Lung (tissue), 11 donors: ENCODE measurements at regions not wholly inside any gene's neighbourhood (a gene's known extent, or its start where the extent isn't known, plus 50 kb on each side); places are given as distances from the start of the nearest gene placed in this dataset.

Experiments used
- ATAC-seq: fragments of 200-7000 bp; cut with Tn5 transposase; one replicate; pipeline ENCODE4 v1.9.1; 2020; ENCODE audit warnings: moderate number of reproducible peaks; ENCODE audit not compliant: insufficient read depth, low FRiP score
- DNase-seq, 3 donors: peaks; one replicate each; pipeline ENCODE4 v3.0.0-alpha.2; 2013 to 2017
- H3K27ac ChIP-seq, 2 donors: one replicate each; pipeline ENCODE4 v1.5.1; 2013; ENCODE audit warnings: mild to moderate bottlenecking in 2 of 2, moderate library complexity in 2 of 2, control low read depth in 1 of 2, inconsistent platforms in 1 of 2, low read depth in 1 of 2, low read length in 1 of 2
- H3K27me3 ChIP-seq, 3 donors: one replicate each; pipeline ENCODE4 v1.5.1; 2013; ENCODE audit warnings: low read length in 2 of 3; ENCODE audit not compliant: control insufficient read depth in 3 of 3, insufficient read depth in 3 of 3
- H3K36me3 ChIP-seq, 4 donors: one replicate each; pipeline ENCODE4 v1.5.1; 2013; ENCODE audit warnings: low read length in 4 of 4, mild to moderate bottlenecking in 1 of 4, moderate library complexity in 1 of 4; ENCODE audit not compliant: control insufficient read depth in 4 of 4, insufficient read depth in 4 of 4
- H3K4me1 ChIP-seq, 5 donors: one replicate each; pipeline ENCODE4 v1.5.1; 2013; ENCODE audit warnings: low read length in 5 of 5, mild to moderate bottlenecking in 2 of 5, moderate library complexity in 1 of 5; ENCODE audit not compliant: control insufficient read depth in 5 of 5, insufficient read depth in 5 of 5
- H3K4me3 ChIP-seq: one replicate; pipeline ENCODE4 v1.5.1; 2013; ENCODE audit warnings: mild to moderate bottlenecking, control low read depth, moderate library complexity
- H3K9ac ChIP-seq, 2 donors: one replicate each; pipeline ENCODE4 v1.5.1; 2013; ENCODE audit warnings: low read length in 2 of 2, control low read depth in 1 of 2; ENCODE audit not compliant: insufficient read depth in 1 of 2
- H3K9me3 ChIP-seq, 4 donors: one replicate each; pipeline ENCODE4 v1.5.1; 2013; ENCODE audit warnings: low read length in 3 of 4, mild to moderate bottlenecking in 1 of 4, moderate library complexity in 1 of 4; ENCODE audit not compliant: control insufficient read depth in 4 of 4, insufficient read depth in 3 of 4
- CTCF ChIP-seq: IDR thresholded peaks from 2 replicates; pipeline ENCODE4 v1.5.1; 2012; ENCODE audit warnings: mild to moderate bottlenecking; ENCODE audit errors: control extremely low read depth, extremely low read depth
- WGBS, 2 donors: extraction: QIAGEN DNeasy Blood & Tissue Kit; methylation state at CpG; one replicate each; pipeline ENCODE4 v1.1.7; 2013; 5-methylcytosine and 5-hydroxymethylcytosine counted together
- donor health status: control.
- donor health status: control.
- donor health status: Bipolar disorder and iron deficiency.
- donor health status: healthy.
- donor health status: DM: yes; HTN: yes; CAD: no.

- ATAC-seq, result no peak
Measured at GRCh38 chr3:18645619-18646018, 220.5 kb upstream of the SATB1 start.

GRCh38 chr3:18643281-18643680 lies 218.1 kb upstream of the SATB1 start:
- TF ChIP-seq CTCF, result no peak
- no peaks in the 10 kb centered on the region for H3K27me3 ChIP-seq

More at GRCh38 chr3:18645619-18646018, 220.5 kb upstream of the SATB1 start:
- WGBS, 2 donors, result 70 to 81% methylated on average over 2 of the region's 2 CpGs
- no peak overlapping the region for H3K27ac ChIP-seq
- peaks cover 0 to 2% (median 0%) of the 10 kb centered on the region in 4 donors for H3K9me3 ChIP-seq
- no peak overlapping the region for H3K4me3 ChIP-seq
- no peak for TF ChIP-seq CTCF
- no peaks in the 10 kb centered on the region for H3K27me3 ChIP-seq
- DNase-seq, result no peak
- H3K9ac ChIP-seq, result no peak overlapping the region
- no peaks in the 10 kb centered on the region for H3K36me3 ChIP-seq
- H3K4me1 ChIP-seq, result peaks cover 0 to 7% (median 0%) of the 10 kb centered on the region in 5 donors

GRCh38 chr3:18641916-18642315 lies 216.8 kb upstream of the SATB1 start:
- Histone ChIP-seq H3K4me1 (no peaks in the 10 kb centered on the region), H3K36me3 (no peaks in the 10 kb centered on the region), H3K4me3 (no peak overlapping the region), H3K9ac (no peak overlapping the region), H3K27ac (no peak overlapping the region), H3K27me3 (no peaks in the 10 kb centered on the region), H3K9me3 (peaks cover 0 to 2% (median 0%) of the 10 kb centered on the region in 4 donors)
- ATAC-seq (no peak), DNase-seq (no peak)
- no peak for TF ChIP-seq CTCF
- WGBS, 2 donors, result 93 to 96% methylated on average over 3 of the region's 3 CpGs

More at GRCh38 chr3:18643281-18643680, 218.1 kb upstream of the SATB1 start:
- no peak overlapping the region for H3K4me3 ChIP-seq
- no peaks in the 10 kb centered on the region for H3K4me1 ChIP-seq
- no peak overlapping the region for H3K27ac ChIP-seq
- ATAC-seq (no peak), DNase-seq (no peak)
- WGBS, 2 donors, result 80 to 82% methylated on average over 3 of the region's 3 CpGs
- H3K9me3 ChIP-seq, result peaks cover 0 to 2% (median 0%) of the 10 kb centered on the region in 4 donors
- no peak overlapping the region for H3K9ac ChIP-seq
- no peaks in the 10 kb centered on the region for H3K36me3 ChIP-seq

- no peak for TF ChIP-seq CTCF
- H3K9ac ChIP-seq, result no peak overlapping the region
- no peaks in the 10 kb centered on the region for H3K4me1 ChIP-seq
- DNase-seq, result no peak
- no peaks in the 10 kb centered on the region for H3K27me3 ChIP-seq
- ATAC-seq, result no peak
- no peak overlapping the region for H3K4me3 ChIP-seq
- no peaks in the 10 kb centered on the region for H3K36me3 ChIP-seq
- 72 to 82% methylated on average over 3 of the region's 3 CpGs for WGBS, 2 donors
- no peak overlapping the region for H3K27ac ChIP-seq
- no peaks in the 10 kb centered on the region for H3K9me3 ChIP-seq
Measured at GRCh38 chr3:18635215-18635614, 210.1 kb upstream of the SATB1 start.
